ENCODE measurements at regions not wholly inside any gene's neighbourhood (a gene's known extent, or its start where the extent isn't known, plus 50 kb on each side); places are given as distances from the start of the nearest gene placed in this dataset.

- TF ChIP-seq, protein P1, sequence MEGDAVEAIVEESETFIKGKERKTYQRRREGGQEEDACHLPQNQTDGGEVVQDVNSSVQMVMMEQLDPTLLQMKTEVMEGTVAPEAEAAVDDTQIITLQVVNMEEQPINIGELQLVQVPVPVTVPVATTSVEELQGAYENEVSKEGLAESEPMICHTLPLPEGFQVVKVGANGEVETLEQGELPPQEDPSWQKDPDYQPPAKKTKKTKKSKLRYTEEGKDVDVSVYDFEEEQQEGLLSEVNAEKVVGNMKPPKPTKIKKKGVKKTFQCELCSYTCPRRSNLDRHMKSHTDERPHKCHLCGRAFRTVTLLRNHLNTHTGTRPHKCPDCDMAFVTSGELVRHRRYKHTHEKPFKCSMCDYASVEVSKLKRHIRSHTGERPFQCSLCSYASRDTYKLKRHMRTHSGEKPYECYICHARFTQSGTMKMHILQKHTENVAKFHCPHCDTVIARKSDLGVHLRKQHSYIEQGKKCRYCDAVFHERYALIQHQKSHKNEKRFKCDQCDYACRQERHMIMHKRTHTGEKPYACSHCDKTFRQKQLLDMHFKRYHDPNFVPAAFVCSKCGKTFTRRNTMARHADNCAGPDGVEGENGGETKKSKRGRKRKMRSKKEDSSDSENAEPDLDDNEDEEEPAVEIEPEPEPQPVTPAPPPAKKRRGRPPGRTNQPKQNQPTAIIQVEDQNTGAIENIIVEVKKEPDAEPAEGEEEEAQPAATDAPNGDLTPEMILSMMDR (conservative IDR thresholded peaks at IDR 0.05), result no peak
- no peak for TF ChIP-seq EZH2 (IDR thresholded peaks at IDR 0.05; ENCODE audit: low read depth)
Measured at GRCh38 chr9:124101969-124102345, 90.4 kb downstream of the LHX2 start.

Data from PC-9 (cell line).